Gastroesophageal sphincter (tissue), 4 donors: ENCODE measurements at regions not wholly inside any gene's neighbourhood (a gene's known extent, or its start where the extent isn't known, plus 50 kb on each side); places are given as distances from the start of the nearest gene placed in this dataset.

Source experiments
- ATAC-seq: fragments of 150-250 bp; one replicate; pipeline ENCODE4 v1.9.1; 2016; ENCODE audit warnings: mild to moderate bottlenecking, moderate library complexity
- H3K27ac ChIP-seq, 4 donors: fragments of 200-600 bp; sonication (generic) in 3 of 4; 1 replicate in 3 of 4; 2 replicates in 1 of 4; pipeline ENCODE4 v1.5.1; 2016 to 2019
- H3K27me3 ChIP-seq: fragments of 200-600 bp; sonication (generic); one replicate; pipeline ENCODE4 v1.5.1; 2019
- H3K36me3 ChIP-seq, 2 donors: fragments of 200-600 bp; sonication (generic); one replicate each; pipeline ENCODE4 v1.5.1; 2019; ENCODE audit warnings: control low read depth in 1 of 2
- H3K4me1 ChIP-seq, 3 donors: fragments of 200-600 bp; sonication (generic); 1 replicate in 2 of 3; 2 replicates in 1 of 3; pipeline ENCODE4 v1.5.1; 2016 to 2019; ENCODE audit warnings: control low read depth in 2 of 3
- H3K4me3 ChIP-seq, 2 donors: fragments of 200-600 bp; sonication (generic); one replicate each; pipeline ENCODE4 v1.5.1; 2019; ENCODE audit warnings: mild to moderate bottlenecking in 1 of 2, moderate library complexity in 1 of 2
- H3K9me3 ChIP-seq, 3 donors: fragments of 200-600 bp; sonication (generic); one replicate each; pipeline ENCODE4 v1.5.1; 2017 to 2019; ENCODE audit warnings: control low read depth in 2 of 3
- CTCF ChIP-seq, 4 experiments: fragments of 200-600 bp in 2 of 4; fragments of 450-650 bp in 2 of 4; sonication (generic) in 1 of 4; IDR thresholded peaks; one replicate each; pipeline ENCODE4 v1.5.1; 2017 to 2019; ENCODE audit warnings: antibody characterized with exemption in 4 of 4, mild to moderate bottlenecking in 2 of 4, moderate library complexity in 2 of 4
- EP300 ChIP-seq: sonication (generic); formaldehyde crosslinking; IDR thresholded peaks from one replicate; pipeline ENCODE4 v1.6.1; 2017; ENCODE audit warnings: antibody characterized with exemption, mild to moderate bottlenecking
- POLR2A ChIP-seq, 2 donors: fragments of 450-650 bp; IDR thresholded peaks; one replicate each; pipeline ENCODE4 v1.6.1; 2017; ENCODE audit warnings: antibody characterized with exemption in 2 of 2, mild to moderate bottlenecking in 2 of 2, moderate library complexity in 1 of 2
- POLR2AphosphoS5 ChIP-seq: sonication (generic); formaldehyde crosslinking; IDR thresholded peaks from one replicate; pipeline ENCODE4 v1.6.1; 2017; ENCODE audit warnings: antibody characterized with exemption
- WGBS, 2 donors: methylation state at CpG; one replicate each; pipeline ENCODE4 v1.1.5; 2018; ENCODE audit warnings: low coverage in 1 of 2; 5-methylcytosine and 5-hydroxymethylcytosine counted together

GRCh38 chr3:182305881-182306665, 487.2 kb upstream of the ATP11B start:
- H3K9me3 ChIP-seq = no peaks in the 10 kb centered on the region
- 67 to 86% methylated on average over 6 of the region's 6 CpGs for WGBS, 2 donors
- no peak for ATAC-seq

GRCh38 chr3:182308328-182308727, 485.0 kb upstream of the ATP11B start:
- ATAC-seq = no peak
- Histone ChIP-seq H3K4me1 (no peaks in the 10 kb centered on the region), H3K27me3 (no peaks in the 10 kb centered on the region), H3K27ac (no peak overlapping the region), H3K4me3 (no peak overlapping the region), H3K9me3 (no peaks in the 10 kb centered on the region), H3K36me3 (no peaks in the 10 kb centered on the region)
- TF ChIP-seq POLR2AphosphoS5 (no peak), CTCF (IDR thresholded peaks at IDR 0.05) (no peak), POLR2A (IDR thresholded peaks at IDR 0.05) (no peak), EP300 (no peak)
- WGBS, 2 donors = 50 to 70% methylated on average over 1 of the region's 1 CpG

More at GRCh38 chr3:182305881-182306665, 487.2 kb upstream of the ATP11B start:
- no peaks in the 10 kb centered on the region for H3K36me3 ChIP-seq
- no peak overlapping the region for H3K4me3 ChIP-seq
- no peaks in the 10 kb centered on the region for H3K27me3 ChIP-seq
- no peak overlapping the region for H3K27ac ChIP-seq
- TF ChIP-seq POLR2AphosphoS5 (no peak), POLR2A (IDR thresholded peaks at IDR 0.05) (no peak), EP300 (no peak), CTCF (IDR thresholded peaks at IDR 0.05) (no peak)
- H3K4me1 ChIP-seq = no peaks in the 10 kb centered on the region

- Histone ChIP-seq H3K27me3 (no peaks in the 10 kb centered on the region), H3K9me3 (no peaks in the 10 kb centered on the region), H3K36me3 (no peaks in the 10 kb centered on the region), H3K4me3 (no peak overlapping the region), H3K27ac (no peak overlapping the region), H3K4me1 (no peaks in the 10 kb centered on the region)
- ATAC-seq = no peak
- 6 to 28% methylated on average over 2 of the region's 2 CpGs for WGBS, 2 donors
- TF ChIP-seq POLR2AphosphoS5 (no peak), CTCF (IDR thresholded peaks at IDR 0.05) (no peak), EP300 (no peak), POLR2A (IDR thresholded peaks at IDR 0.05) (no peak)
Measured at GRCh38 chr3:182309120-182309519, 484.2 kb upstream of the ATP11B start.

GRCh38 chr3:182315313-182315712, 478.0 kb upstream of the ATP11B start:
- no peak for ATAC-seq
- peaks cover 0 to 43% (median 0%) of the 10 kb centered on the region in 3 donors for H3K9me3 ChIP-seq
- H3K27me3 ChIP-seq = no peaks in the 10 kb centered on the region
- TF ChIP-seq POLR2A (IDR thresholded peaks at IDR 0.05) = no peak
- TF ChIP-seq EP300 = no peak
- TF ChIP-seq POLR2AphosphoS5 = no peak
- no peak for TF ChIP-seq CTCF (IDR thresholded peaks at IDR 0.05)
- WGBS, 2 donors = no CpG with 5 or more reads among the region's 5 CpGs
- H3K27ac ChIP-seq = no peak overlapping the region
- H3K4me3 ChIP-seq = no peak overlapping the region
- H3K36me3 ChIP-seq = no peaks in the 10 kb centered on the region
- H3K4me1 ChIP-seq = no peaks in the 10 kb centered on the region

- H3K4me1 ChIP-seq = no peaks in the 10 kb centered on the region
- no peak overlapping the region for H3K27ac ChIP-seq
- peaks cover 0 to 21% (median 0%) of the 10 kb centered on the region in 3 donors for H3K9me3 ChIP-seq
- no peak overlapping the region for H3K4me3 ChIP-seq
- ATAC-seq = no peak
- no peaks in the 10 kb centered on the region for H3K36me3 ChIP-seq
- 90 to 100% methylated on average over 1 of the region's 1 CpG for WGBS, 2 donors
- H3K27me3 ChIP-seq = no peaks in the 10 kb centered on the region
- TF ChIP-seq POLR2AphosphoS5 (no peak), EP300 (no peak), CTCF (IDR thresholded peaks at IDR 0.05) (no peak), POLR2A (IDR thresholded peaks at IDR 0.05) (no peak)
Measured at GRCh38 chr3:182323126-182323700, 470.1 kb upstream of the ATP11B start.
